ENCODE measurements at regions not wholly inside any gene's neighbourhood (a gene's known extent, or its start where the extent isn't known, plus 50 kb on each side); places are given as distances from the start of the nearest gene placed in this dataset.

DNA sequence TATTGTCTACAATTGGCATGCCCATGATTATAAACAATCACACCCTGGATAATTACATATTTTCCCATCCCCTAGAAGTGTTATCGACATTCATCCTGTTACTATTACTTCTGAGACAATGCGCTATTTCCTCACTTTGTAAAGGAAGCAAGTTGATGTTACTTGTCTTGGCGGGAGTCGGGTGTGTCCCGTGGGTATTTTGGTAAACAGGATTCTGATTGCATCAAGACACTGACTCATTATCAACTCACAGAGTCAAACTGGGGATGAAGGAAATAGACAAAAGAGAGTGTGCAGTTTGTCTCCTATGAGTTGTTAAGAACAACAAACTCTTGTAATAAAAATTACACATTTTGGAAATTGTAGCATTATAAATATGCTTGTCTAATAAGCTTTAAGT lies 142.7 kb downstream of the GALR1 start:
- DNase-seq (ENCODE audit: low spot score) (no peak), ATAC-seq (ENCODE audit: low FRiP score) (no peak)
- TF ChIP-seq CTCF (IDR thresholded peaks at IDR 0.05) = no peak

DNA sequence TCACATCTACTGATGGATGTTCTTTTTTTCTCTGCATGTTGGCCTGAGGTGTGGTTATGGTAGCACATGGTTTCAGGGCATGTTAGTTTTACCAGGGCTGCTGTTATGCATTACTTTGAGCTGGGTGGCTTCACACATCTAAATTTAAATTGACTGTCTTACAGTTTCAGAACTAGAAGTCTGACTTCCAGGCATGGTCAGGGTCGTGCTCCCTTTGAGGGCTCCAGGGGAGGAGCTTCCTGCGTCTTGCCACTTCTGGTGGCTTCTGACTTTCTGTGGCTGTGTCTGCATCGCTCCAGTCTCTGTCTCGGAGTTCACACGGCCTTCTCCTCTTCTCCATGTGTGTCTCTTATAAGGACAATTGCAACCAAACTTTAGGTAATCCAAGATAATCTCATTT lies 143.9 kb downstream of the GALR1 start:
- ATAC-seq (ENCODE audit: low FRiP score) (no peak), DNase-seq (ENCODE audit: low spot score) (no peak)
- TF ChIP-seq CTCF (IDR thresholded peaks at IDR 0.05) = no peak

DNA sequence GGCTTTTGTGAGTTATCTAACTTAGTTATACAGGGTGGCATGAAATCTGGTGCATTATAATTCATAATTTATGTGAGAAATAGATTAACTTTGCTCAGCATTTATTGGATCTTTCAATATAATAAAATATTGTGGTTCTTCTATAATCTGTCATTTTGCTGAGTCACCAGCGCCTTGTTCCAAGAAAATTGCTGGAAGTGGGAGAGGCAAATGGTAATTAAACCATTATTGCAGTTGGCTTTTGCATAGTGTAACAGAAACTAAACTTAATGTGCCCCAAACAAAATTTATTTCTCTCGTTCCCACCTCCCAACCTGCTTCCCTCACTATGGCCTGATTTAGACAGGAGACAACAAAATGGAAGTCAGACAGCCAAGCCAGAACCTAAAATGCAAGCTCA lies 146.3 kb downstream of the GALR1 start:
- no peak for ATAC-seq (ENCODE audit: low FRiP score)
- TF ChIP-seq CTCF (IDR thresholded peaks at IDR 0.05) = no peak
- no peak for DNase-seq (ENCODE audit: low spot score)

DNA sequence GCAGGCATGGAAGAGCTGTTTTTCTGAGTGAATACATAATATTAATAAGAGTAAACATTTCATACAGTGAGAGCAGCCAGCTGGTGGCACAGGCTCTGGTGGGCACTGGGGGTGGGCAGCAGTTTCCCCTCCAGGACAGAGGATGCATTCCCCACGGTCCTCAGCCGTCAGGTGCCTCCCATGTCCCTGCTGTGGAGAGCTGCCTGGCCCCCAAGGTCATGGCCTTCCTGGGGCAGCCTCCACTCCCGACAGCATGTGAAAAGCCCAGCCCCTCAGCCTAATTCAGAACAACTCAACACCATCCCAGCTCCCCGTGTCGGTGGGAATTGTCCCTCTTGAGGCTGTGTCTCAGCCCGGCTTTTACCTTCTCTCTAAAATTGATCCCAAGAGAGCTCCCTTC lies 147.4 kb downstream of the GALR1 start:
- DNase-seq (ENCODE audit: low spot score) (no peak), ATAC-seq (ENCODE audit: low FRiP score) (no peak)
- no peak for TF ChIP-seq CTCF (IDR thresholded peaks at IDR 0.05)

DNA sequence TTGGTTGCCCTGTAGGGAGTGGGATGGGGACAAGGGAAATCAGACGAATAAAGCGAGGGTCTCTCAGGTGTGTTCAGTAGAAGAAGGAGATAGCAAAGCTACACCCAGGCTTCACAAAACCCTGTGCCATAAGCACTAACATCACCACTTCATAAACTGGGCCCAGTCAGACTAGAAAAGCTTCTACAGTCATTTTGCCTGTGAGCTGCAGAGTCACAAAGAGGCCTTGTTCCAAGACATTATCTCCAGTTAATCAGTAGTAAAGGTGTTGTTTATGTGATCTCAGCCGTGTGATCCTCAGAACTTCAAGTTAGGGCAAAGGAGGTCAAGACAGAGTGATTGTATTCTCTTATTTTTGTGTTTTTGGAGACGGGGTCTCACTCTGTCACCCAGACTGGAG lies 148.0 kb downstream of the GALR1 start:
- TF ChIP-seq CTCF (IDR thresholded peaks at IDR 0.05) = no peak
- no peak for ATAC-seq (ENCODE audit: low FRiP score)

GRCh38 chr18:77400561-77400960 lies 150.9 kb downstream of the GALR1 start:
- ATAC-seq (ENCODE audit: low FRiP score) (no peak), DNase-seq (ENCODE audit: low spot score) (no peak)
- TF ChIP-seq CTCF (IDR thresholded peaks at IDR 0.05) = no peak

More for the DNA sequence above, 148.0 kb downstream of the GALR1 start:
- no peak for DNase-seq (ENCODE audit: low spot score)

- ATAC-seq (ENCODE audit: low FRiP score) (no peak), DNase-seq (ENCODE audit: low spot score) (no peak)
- no peak for TF ChIP-seq CTCF (IDR thresholded peaks at IDR 0.05)
Observed at GRCh38 chr18:77401173-77401572, 151.5 kb downstream of the GALR1 start.

Data from omental fat pad (tissue), 3 donors.